OCI-LY7 (cell line): ENCODE measurements at regions not wholly inside any gene's neighbourhood (a gene's known extent, or its start where the extent isn't known, plus 50 kb on each side); places are given as distances from the start of the nearest gene placed in this dataset.

ENCODE experiments used
- BruUV-seq: library from RNA; stranded (reverse); fragments of 400-500 nt; replicated peaks from 2 replicates; lab custom pipeline; 2021; lab: Mats Ljungman, UMichigan
- CTCF ChIA-PET: fragments of 300-600 bp; sonication (Branson Sonifier 250); formaldehyde crosslinking; loops from one replicate; lab custom pipeline; 2022; ENCODE audit warnings: antibody characterized with exemption; ENCODE audit not compliant: unreplicated experiment; lab: Charles Lee
- POLR2A ChIA-PET: fragments of 300-600 bp; sonication (Branson Sonifier 250); formaldehyde crosslinking; loops from one replicate; lab custom pipeline; 2022; ENCODE audit warnings: antibody characterized with exemption; lab: Charles Lee
- DNase-seq: peaks from one replicate; pipeline ENCODE4 v3.0.0-alpha.2; 2015; ENCODE audit warnings: low spot score
- H2AFZ ChIP-seq: fragments of 200-600 bp; sonication (generic), shearing (Covaris generic); 2 replicates; pipeline ENCODE4 v1.6.1; 2014; ENCODE audit warnings: mild to moderate bottlenecking, antibody characterized with exemption, low read length, moderate library complexity
- H3K27ac ChIP-seq: fragments of 200-600 bp; sonication (generic); 2 replicates; pipeline ENCODE4 v1.5.1; 2014; ENCODE audit warnings: mixed run types, low read depth, mild to moderate bottlenecking, moderate library complexity, low read length, inconsistent platforms; ENCODE audit not compliant: poor library complexity, severe bottlenecking
- H3K36me3 ChIP-seq: fragments of 200-600 bp; sonication (generic); 2 replicates; pipeline ENCODE4 v1.6.1; 2014; ENCODE audit warnings: mild to moderate bottlenecking, antibody characterized with exemption, low read length, moderate library complexity, mixed read lengths; ENCODE audit not compliant: insufficient read depth
- H3K4me1 ChIP-seq: fragments of 200-600 bp; sonication (generic); 2 replicates; pipeline ENCODE4 v1.5.1; 2014; ENCODE audit warnings: mild to moderate bottlenecking, low read length; ENCODE audit not compliant: insufficient read depth, poor library complexity, severe bottlenecking
- H3K4me2 ChIP-seq: fragments of 200-600 bp; sonication (generic); 2 replicates; pipeline ENCODE4 v1.6.1; 2014; ENCODE audit warnings: mild to moderate bottlenecking, low read length
- H3K4me3 ChIP-seq: fragments of 200-600 bp; sonication (generic); 2 replicates; pipeline ENCODE4 v1.5.1; 2014; ENCODE audit warnings: mild to moderate bottlenecking, low read depth, low read length; ENCODE audit not compliant: poor library complexity, severe bottlenecking
- H3K79me2 ChIP-seq: fragments of 200-600 bp; sonication (generic); 2 replicates; pipeline ENCODE4 v1.6.1; 2016; ENCODE audit warnings: low read depth, mild to moderate bottlenecking, low read length, moderate library complexity, mixed read lengths; ENCODE audit not compliant: insufficient read depth
- H3K9me2 ChIP-seq: fragments of 200-600 bp; sonication (generic); 2 replicates; pipeline ENCODE4 v1.6.1; 2016; ENCODE audit warnings: mild to moderate bottlenecking, low read length, mixed read lengths; ENCODE audit not compliant: insufficient read depth
- H3K9me3 ChIP-seq: fragments of 200-600 bp; sonication (generic); 2 replicates; pipeline ENCODE4 v1.6.1; 2014; ENCODE audit warnings: mild to moderate bottlenecking, mixed run types, low read length, mixed read lengths
- H4K20me1 ChIP-seq: fragments of 200-600 bp; sonication (generic); 2 replicates; pipeline ENCODE4 v1.6.1; 2014; ENCODE audit warnings: mild to moderate bottlenecking, antibody characterized with exemption, low read length, moderate library complexity, mixed read lengths; ENCODE audit not compliant: insufficient read depth
- EZH2phosphoT487 ChIP-seq: fragments of 200-600 bp; sonication (generic); IDR thresholded peaks from 2 replicates; pipeline ENCODE4 v1.6.1; 2018; ENCODE audit warnings: low read depth, borderline replicate concordance, mild to moderate bottlenecking, mixed run types, antibody characterized with exemption, low read length, moderate library complexity, mixed read lengths
- intact Hi-C: fragments of 100-400 bp; cut with micrococcal nuclease; formaldehyde crosslinking; loops from one replicate; pipeline ENCODE4 v1.10.0; 2022; ENCODE audit not compliant: unreplicated experiment
- TF ChIP-seq, protein P1 (sequence below): fragments of 200-600 bp; sonication (generic); conservative IDR thresholded peaks from 2 replicates; pipeline ENCODE4 v1.5.1; 2014; ENCODE audit warnings: mild to moderate bottlenecking, antibody characterized with exemption, low read length, moderate library complexity, mixed read lengths

DNA sequence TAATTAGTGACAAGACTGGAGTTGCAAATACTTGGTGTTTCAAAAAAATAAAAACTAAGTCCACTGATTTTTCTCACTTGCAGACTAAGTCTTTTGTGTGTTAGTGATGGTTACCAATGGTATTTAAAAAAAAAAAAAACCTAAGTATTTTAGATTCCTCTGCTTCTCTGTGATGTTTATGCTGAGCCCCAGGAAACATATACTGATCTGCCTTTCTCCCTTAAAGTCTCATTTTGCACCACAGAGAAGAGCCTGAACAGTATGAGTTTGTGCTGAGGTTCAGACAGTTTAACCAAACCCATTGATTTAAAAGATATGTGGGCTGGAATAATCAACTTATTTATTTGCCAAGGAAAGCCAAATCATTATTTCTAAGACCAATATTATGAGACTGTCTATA, 1305.0 kb downstream of the PCDH18 start:
- CTCF ChIA-PET: no interaction called here
- intact Hi-C loops: no loop called here
- Histone ChIP-seq H4K20me1 (no peaks in the 10 kb centered on the region), H2AFZ (no peak overlapping the region), H3K4me2 (no peak overlapping the region), H3K4me1 (no peaks in the 10 kb centered on the region), H3K9me3 (no peaks in the 10 kb centered on the region), H3K36me3 (no peaks in the 10 kb centered on the region), H3K79me2 (no peaks in the 10 kb centered on the region), H3K27ac (no peak overlapping the region), H3K4me3 (no peak overlapping the region), H3K9me2 (no peaks in the 10 kb centered on the region)
- POLR2A ChIA-PET: interaction anchor here (0.7 kb wide), 1 partner anchor 55 kb away, joined by 3 read pairs; no protein-coding TSS in a partner anchor
- TF ChIP-seq, protein P1, sequence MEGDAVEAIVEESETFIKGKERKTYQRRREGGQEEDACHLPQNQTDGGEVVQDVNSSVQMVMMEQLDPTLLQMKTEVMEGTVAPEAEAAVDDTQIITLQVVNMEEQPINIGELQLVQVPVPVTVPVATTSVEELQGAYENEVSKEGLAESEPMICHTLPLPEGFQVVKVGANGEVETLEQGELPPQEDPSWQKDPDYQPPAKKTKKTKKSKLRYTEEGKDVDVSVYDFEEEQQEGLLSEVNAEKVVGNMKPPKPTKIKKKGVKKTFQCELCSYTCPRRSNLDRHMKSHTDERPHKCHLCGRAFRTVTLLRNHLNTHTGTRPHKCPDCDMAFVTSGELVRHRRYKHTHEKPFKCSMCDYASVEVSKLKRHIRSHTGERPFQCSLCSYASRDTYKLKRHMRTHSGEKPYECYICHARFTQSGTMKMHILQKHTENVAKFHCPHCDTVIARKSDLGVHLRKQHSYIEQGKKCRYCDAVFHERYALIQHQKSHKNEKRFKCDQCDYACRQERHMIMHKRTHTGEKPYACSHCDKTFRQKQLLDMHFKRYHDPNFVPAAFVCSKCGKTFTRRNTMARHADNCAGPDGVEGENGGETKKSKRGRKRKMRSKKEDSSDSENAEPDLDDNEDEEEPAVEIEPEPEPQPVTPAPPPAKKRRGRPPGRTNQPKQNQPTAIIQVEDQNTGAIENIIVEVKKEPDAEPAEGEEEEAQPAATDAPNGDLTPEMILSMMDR: no peak
- TF ChIP-seq EZH2phosphoT487: no peak
- no TSS peak for BruUV-seq
- no peak for DNase-seq

DNA sequence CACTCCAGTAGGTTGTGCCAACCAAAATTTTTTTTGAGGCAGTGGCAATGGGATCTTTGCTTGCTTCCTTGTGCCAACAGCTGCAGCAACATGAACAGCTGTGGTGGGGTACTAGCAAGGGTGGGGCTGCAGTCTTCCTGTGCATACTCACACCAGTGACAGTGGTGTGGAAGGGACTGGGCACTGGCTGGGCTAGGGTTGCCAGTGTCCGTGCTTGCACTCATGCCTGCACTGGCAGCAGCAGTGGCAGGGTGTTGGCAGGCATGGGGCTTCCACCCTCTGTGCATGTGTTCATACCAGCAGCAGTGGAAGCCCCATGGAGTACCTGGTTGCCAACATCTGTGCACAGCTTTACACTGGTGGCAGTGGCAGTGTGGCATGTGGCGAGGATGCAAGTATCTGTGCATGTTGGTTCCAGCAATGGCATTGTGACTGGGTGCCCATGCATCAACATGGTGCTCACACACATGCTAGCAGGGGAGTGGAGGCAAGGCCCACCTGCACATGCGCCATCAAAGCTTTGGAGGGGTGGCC, 1312.6 kb downstream of the PCDH18 start:
- ChIA-PET CTCF (no interaction called here), POLR2A (no interaction called here)
- Histone ChIP-seq H3K9me2 (no peaks in the 10 kb centered on the region), H2AFZ (no peak overlapping the region), H3K9me3 (no peaks in the 10 kb centered on the region), H3K4me2 (no peak overlapping the region), H3K4me1 (no peaks in the 10 kb centered on the region), H4K20me1 (no peaks in the 10 kb centered on the region), H3K4me3 (no peak overlapping the region), H3K79me2 (no peaks in the 10 kb centered on the region), H3K36me3 (no peaks in the 10 kb centered on the region), H3K27ac (no peak overlapping the region)
- no peak for DNase-seq
- TF ChIP-seq, protein P1: no peak
- TF ChIP-seq EZH2phosphoT487: no peak
- BruUV-seq: no TSS peak
- intact Hi-C loops: no loop called here

DNA sequence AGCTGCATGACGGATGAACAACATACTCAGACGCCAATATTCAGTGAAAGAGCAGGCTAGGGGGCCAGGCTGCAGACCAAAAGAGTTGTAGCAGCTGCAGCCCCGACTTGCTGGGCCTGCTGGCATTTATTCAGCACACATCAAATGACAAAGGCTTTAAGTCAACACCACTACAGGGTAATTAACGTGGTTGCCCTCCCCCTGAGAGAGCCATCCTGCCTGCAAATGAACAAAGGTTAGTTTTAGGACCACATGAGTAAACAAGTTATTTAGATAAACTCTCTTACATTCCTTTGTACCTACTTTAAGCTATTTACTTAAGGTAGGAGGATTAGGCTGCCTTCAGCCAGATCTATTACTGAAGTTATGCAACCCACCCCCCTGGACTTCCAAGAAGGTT, 1329.1 kb downstream of the PCDH18 start:
- H3K4me1 ChIP-seq: no peaks in the 10 kb centered on the region
- no peak overlapping the region for H3K4me3 ChIP-seq
- H4K20me1 ChIP-seq: no peaks in the 10 kb centered on the region
- TF ChIP-seq, protein P1: no peak
- no peak for TF ChIP-seq EZH2phosphoT487
- intact Hi-C loops: no loop called here
- POLR2A ChIA-PET: no interaction called here
- DNase-seq: no peak
- CTCF ChIA-PET: no interaction called here
- H3K9me2 ChIP-seq: no peaks in the 10 kb centered on the region
- no peak overlapping the region for H3K4me2 ChIP-seq
- H3K79me2 ChIP-seq: no peaks in the 10 kb centered on the region
- BruUV-seq: no TSS peak
- no peaks in the 10 kb centered on the region for H3K9me3 ChIP-seq
- no peak overlapping the region for H2AFZ ChIP-seq
- no peaks in the 10 kb centered on the region for H3K36me3 ChIP-seq
- H3K27ac ChIP-seq: no peak overlapping the region
